Psoas muscle (tissue), 7 donors: ENCODE measurements at regions not wholly inside any gene's neighbourhood (a gene's known extent, or its start where the extent isn't known, plus 50 kb on each side); places are given as distances from the start of the nearest gene placed in this dataset.

Source experiments
- ATAC-seq, 4 donors: fragments of 200-7000 bp; cut with Tn5 transposase; one replicate each; pipeline ENCODE4 v1.9.1; 2020; ENCODE audit warnings: moderate library complexity in 3 of 4, mild to moderate bottlenecking in 2 of 4
- DNase-seq, 2 donors: peaks; one replicate each; pipeline ENCODE4 v3.0.0-alpha.2; 2020
- H3K27ac ChIP-seq: fragments of 200-600 bp; one replicate; pipeline ENCODE4 v1.8.0; 2022
- H3K27me3 ChIP-seq, 3 donors: fragments of 200-600 bp in 1 of 3; one replicate each; pipeline versions ENCODE4 v1.6.1 to v1.8.0; 2013 to 2022; ENCODE audit warnings: low read length in 2 of 3, mild to moderate bottlenecking in 2 of 3, moderate library complexity in 1 of 3; ENCODE audit not compliant: insufficient read depth in 3 of 3
- H3K36me3 ChIP-seq, 2 donors: fragments of 200-600 bp in 1 of 2; one replicate each; pipeline versions ENCODE4 v1.6.1 to v1.8.0; 2013 to 2022; ENCODE audit warnings: low read depth in 1 of 2, mild to moderate bottlenecking in 1 of 2, moderate library complexity in 1 of 2; ENCODE audit not compliant: insufficient read depth in 1 of 2
- H3K4me1 ChIP-seq: fragments of 200-600 bp; one replicate; pipeline ENCODE4 v1.8.0; 2022
- H3K4me3 ChIP-seq: fragments of 200-600 bp; one replicate; pipeline ENCODE4 v1.8.0; 2022; ENCODE audit warnings: mild to moderate bottlenecking
- H3K9me3 ChIP-seq: fragments of 200-600 bp; one replicate; pipeline ENCODE4 v1.8.0; 2022
- WGBS, 3 donors: extraction: QIAGEN DNeasy Blood & Tissue Kit; methylation state at CpG; one replicate each; pipeline versions ENCODE4 v1.1.6 to v1.1.7; 2013; 5-methylcytosine and 5-hydroxymethylcytosine counted together
- intact Hi-C, 2 donors: fragments of 100-400 bp; cut with DNase I; formaldehyde crosslinking; loops; one replicate each; pipeline versions ENCODE4 v1.11.0 to v1.14.2; 2022
- TF ChIP-seq, protein P1 (sequence below): fragments of 200-600 bp; IDR thresholded peaks from one replicate; pipeline ENCODE4 v1.8.0; 2022; ENCODE audit warnings: antibody characterized with exemption
- donor health status: healthy with polysubstance abuse.
- donor health status: DM: no; HTN: no; CAD: no; lungs with moderate emphysema.
- donor health status: Bipolar disorder and iron deficiency.
- donor health status: healthy.
- donor health status: DM: yes; HTN: yes; CAD: no.
- donor health status: DM: no; HTN: no; CAD: no.
- donor health status: DM: yes; HTN: yes; CAD: no.

DNA sequence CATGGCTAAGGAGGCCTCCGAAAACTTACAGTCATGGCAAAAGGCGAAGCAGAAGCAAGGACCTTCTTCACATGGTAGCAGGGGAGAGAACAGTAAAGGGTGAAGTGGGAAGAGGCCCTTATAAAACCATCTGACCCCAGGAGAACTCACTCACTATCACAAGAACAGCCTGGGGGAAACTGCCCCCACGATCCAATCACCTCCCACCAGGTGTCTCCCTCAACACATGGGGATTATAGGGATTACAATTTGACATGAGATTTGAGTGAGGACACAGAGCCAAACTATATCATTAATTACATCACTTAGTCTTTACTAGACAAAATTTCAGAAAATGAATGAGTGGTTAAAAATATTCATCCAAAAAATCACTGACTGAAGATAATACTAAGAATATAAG is 453.6 kb downstream of the COL12A1 start:
- H3K27ac ChIP-seq: no peak overlapping the region
- no peak for ATAC-seq
- no peaks in the 10 kb centered on the region for H3K36me3 ChIP-seq
- no peak for DNase-seq
- TF ChIP-seq, protein P1, sequence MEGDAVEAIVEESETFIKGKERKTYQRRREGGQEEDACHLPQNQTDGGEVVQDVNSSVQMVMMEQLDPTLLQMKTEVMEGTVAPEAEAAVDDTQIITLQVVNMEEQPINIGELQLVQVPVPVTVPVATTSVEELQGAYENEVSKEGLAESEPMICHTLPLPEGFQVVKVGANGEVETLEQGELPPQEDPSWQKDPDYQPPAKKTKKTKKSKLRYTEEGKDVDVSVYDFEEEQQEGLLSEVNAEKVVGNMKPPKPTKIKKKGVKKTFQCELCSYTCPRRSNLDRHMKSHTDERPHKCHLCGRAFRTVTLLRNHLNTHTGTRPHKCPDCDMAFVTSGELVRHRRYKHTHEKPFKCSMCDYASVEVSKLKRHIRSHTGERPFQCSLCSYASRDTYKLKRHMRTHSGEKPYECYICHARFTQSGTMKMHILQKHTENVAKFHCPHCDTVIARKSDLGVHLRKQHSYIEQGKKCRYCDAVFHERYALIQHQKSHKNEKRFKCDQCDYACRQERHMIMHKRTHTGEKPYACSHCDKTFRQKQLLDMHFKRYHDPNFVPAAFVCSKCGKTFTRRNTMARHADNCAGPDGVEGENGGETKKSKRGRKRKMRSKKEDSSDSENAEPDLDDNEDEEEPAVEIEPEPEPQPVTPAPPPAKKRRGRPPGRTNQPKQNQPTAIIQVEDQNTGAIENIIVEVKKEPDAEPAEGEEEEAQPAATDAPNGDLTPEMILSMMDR: no peak
- no peak overlapping the region for H3K4me3 ChIP-seq
- no peaks in the 10 kb centered on the region for H3K27me3 ChIP-seq
- H3K4me1 ChIP-seq: no peaks in the 10 kb centered on the region
- WGBS, 3 donors: 68 to 75% (median 72%) methylated on average over 3 of the region's 3 CpGs
- H3K9me3 ChIP-seq: no peaks in the 10 kb centered on the region
- intact Hi-C loops: no loop called here

DNA sequence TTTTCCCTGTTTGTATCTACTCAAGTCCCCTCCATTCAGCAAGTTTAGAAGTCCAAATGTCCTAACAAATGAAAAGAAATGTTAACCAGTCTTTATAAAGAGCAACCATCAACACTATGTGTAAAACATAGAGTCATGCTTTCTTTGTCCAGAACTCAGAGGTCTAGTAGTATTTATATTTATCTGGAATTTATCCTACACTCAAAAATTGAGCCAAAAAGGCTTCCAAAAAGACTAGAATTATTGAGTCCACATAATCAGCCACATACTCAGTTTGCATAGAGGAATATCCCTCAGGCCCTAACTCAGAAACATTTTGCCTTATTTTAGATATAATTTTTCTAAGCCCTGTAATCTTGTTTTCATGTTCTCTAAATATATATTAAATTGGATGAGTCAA is 455.0 kb downstream of the COL12A1 start:
- Histone ChIP-seq H3K27me3 (no peaks in the 10 kb centered on the region), H3K27ac (no peak overlapping the region), H3K4me3 (no peak overlapping the region), H3K9me3 (no peaks in the 10 kb centered on the region), H3K4me1 (no peaks in the 10 kb centered on the region), H3K36me3 (no peaks in the 10 kb centered on the region)
- DNase-seq (no peak), ATAC-seq (no peak)
- TF ChIP-seq, protein P1: no peak
- intact Hi-C loops: no loop called here

DNA sequence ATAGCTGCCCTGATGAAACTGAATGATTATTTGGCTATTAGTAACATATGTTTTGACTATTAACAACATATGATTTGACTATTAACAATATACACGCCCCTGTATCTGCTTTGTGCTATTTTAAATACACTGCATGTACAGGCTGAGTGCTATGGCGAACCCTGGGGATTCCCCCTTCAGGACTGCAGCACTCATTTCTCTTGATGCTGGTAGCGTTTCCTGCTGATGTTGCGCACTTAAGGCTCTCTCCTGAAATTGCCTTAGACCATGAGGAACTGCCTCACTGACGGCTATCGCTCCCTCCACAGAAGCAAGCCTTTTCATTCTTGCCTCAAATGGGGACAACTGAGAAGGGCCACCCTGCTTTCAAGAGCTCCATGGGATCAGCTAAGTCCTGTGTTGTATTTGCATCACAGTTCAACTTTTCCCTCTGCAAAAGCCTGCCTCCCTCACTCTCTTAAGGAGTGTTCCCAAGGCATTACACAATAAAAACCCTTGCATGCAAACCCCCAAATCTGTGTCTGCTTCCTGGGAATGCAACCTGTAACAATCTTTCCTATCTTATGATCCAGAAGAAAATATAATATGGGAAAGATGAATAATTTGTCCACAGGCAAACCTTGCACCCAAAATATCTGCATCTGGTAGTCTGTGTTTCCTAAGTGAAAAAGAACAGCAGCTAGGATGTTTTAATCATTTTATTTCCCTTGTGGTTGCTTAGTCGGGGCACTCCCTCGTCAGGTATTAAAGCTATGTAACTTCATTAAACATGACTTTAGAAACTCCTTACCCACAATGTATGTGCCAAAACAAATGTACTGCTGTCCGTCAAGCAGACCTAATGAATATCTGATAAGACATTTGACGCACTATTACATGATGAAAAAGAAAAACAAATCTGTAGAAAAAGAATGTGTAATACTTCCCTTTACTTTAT is 456.4 kb downstream of the COL12A1 start:
- WGBS, 3 donors: 68 to 70% (median 69%) methylated on average over 10 of the region's 10 CpGs
- ATAC-seq (no peak), DNase-seq (no peak)
- Histone ChIP-seq H3K36me3 (no peaks in the 10 kb centered on the region), H3K4me3 (no peak overlapping the region), H3K4me1 (no peaks in the 10 kb centered on the region), H3K27ac (no peak overlapping the region), H3K27me3 (no peaks in the 10 kb centered on the region), H3K9me3 (no peaks in the 10 kb centered on the region)
- TF ChIP-seq, protein P1: no peak
- intact Hi-C loops: loop anchor here in 1 of 2 donors (10.0 kb wide), 1 partner anchor 455 kb away; the partner anchor contains the start of gene COL12A1

DNA sequence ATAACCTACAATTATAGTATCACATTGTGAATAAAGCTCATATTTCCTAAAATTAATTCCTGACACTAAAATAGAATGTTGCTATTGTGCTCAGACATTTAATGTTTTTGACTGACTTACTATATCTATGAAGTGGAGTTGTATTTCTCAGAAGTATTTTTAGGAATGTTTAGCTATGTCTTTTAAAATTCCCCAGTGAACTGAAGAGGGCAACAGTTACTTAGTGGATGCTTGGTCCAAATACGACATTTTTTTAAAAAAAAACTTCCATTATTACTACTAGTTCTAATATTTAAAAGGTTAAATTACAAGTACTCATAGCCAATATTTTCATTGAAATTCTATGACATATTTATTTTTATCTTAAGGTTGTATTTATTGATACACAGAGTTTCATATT is 460.2 kb downstream of the COL12A1 start:
- WGBS, 3 donors: 22 to 32% (median 27%) methylated on average over 1 of the region's 1 CpG
- Histone ChIP-seq H3K9me3 (no peaks in the 10 kb centered on the region), H3K27ac (no peak overlapping the region), H3K4me1 (no peaks in the 10 kb centered on the region), H3K36me3 (no peaks in the 10 kb centered on the region), H3K27me3 (no peaks in the 10 kb centered on the region), H3K4me3 (no peak overlapping the region)
- ATAC-seq: no peak
- intact Hi-C loops: loop anchor here in 1 of 2 donors (10.0 kb wide), 1 partner anchor 459 kb away; the partner anchor contains the start of gene COL12A1
- DNase-seq: no peak
- TF ChIP-seq, protein P1: no peak
